Memory B cell (primary cell): ENCODE measurements at regions not wholly inside any gene's neighbourhood (a gene's known extent, or its start where the extent isn't known, plus 50 kb on each side); places are given as distances from the start of the nearest gene placed in this dataset.
"Not testable (repeated sequence)": the region's sequence is repeated elsewhere in the genome, so short reads cannot be mapped to it uniquely, and the experiment has no call there.

ENCODE experiments used
- ATAC-seq: fragments of 150-1000 bp; cut with Tn5 transposase; 2 replicates; pipeline ENCODE4 v1.10.0; 2021; ENCODE audit warnings: low read depth, mild to moderate bottlenecking, moderate library complexity
- DNase-seq, 2 donors: peaks; one replicate each; pipeline ENCODE4 v3.0.0; 2022; ENCODE audit warnings: low spot score in 2 of 2
- H3K27ac Mint-ChIP-seq: one replicate; pipeline ENCODE4 v1.8.0; 2022; ENCODE audit warnings: mild to moderate bottlenecking, moderate library complexity, mixed read lengths
- H3K27me3 Mint-ChIP-seq: one replicate; pipeline ENCODE4 v1.8.0; 2022; ENCODE audit warnings: mixed read lengths
- H3K36me3 Mint-ChIP-seq: one replicate; pipeline ENCODE4 v1.8.0; 2022; ENCODE audit warnings: mild to moderate bottlenecking, mixed read lengths
- H3K4me1 Mint-ChIP-seq: one replicate; pipeline ENCODE4 v1.8.0; 2022; ENCODE audit warnings: mixed read lengths
- H3K4me3 Mint-ChIP-seq: one replicate; pipeline ENCODE4 v1.8.0; 2022; ENCODE audit warnings: mild to moderate bottlenecking, moderate library complexity, mixed read lengths
- H3K9me3 Mint-ChIP-seq: one replicate; pipeline ENCODE4 v1.8.0; 2022; ENCODE audit warnings: mixed read lengths

GRCh38 chr2:180709392-180710145, 270.8 kb upstream of the UBE2E3 start:
- H3K27me3 Mint-ChIP-seq, result no peaks in the 10 kb centered on the region
- H3K9me3 Mint-ChIP-seq, result no peaks in the 10 kb centered on the region
- H3K4me3 Mint-ChIP-seq, result no peak overlapping the region
- no peak overlapping the region for H3K27ac Mint-ChIP-seq
- DNase-seq (no peak), ATAC-seq (no peak)
- H3K4me1 Mint-ChIP-seq, result no peaks in the 10 kb centered on the region
- no peaks in the 10 kb centered on the region for H3K36me3 Mint-ChIP-seq

GRCh38 chr2:180707884-180708205, 272.6 kb upstream of the UBE2E3 start:
- ATAC-seq (no peak), DNase-seq (no peak)

GRCh38 chr2:180707175-180707883, 273.1 kb upstream of the UBE2E3 start:
- no peak overlapping the region for H3K27ac Mint-ChIP-seq
- no peaks in the 10 kb centered on the region for H3K36me3 Mint-ChIP-seq
- no peaks in the 10 kb centered on the region for H3K27me3 Mint-ChIP-seq
- H3K9me3 Mint-ChIP-seq, result no peaks in the 10 kb centered on the region
- no peaks in the 10 kb centered on the region for H3K4me1 Mint-ChIP-seq
- no peak for ATAC-seq
- no peak overlapping the region for H3K4me3 Mint-ChIP-seq
- DNase-seq, result no peak

More at GRCh38 chr2:180707884-180708205, 272.6 kb upstream of the UBE2E3 start:
- Mint-ChIP-seq H3K27me3 (no peaks in the 10 kb centered on the region), H3K36me3 (no peaks in the 10 kb centered on the region), H3K4me3 (no peak overlapping the region), H3K4me1 (no peaks in the 10 kb centered on the region), H3K9me3 (no peaks in the 10 kb centered on the region), H3K27ac (no peak overlapping the region)

- Mint-ChIP-seq H3K9me3 (no peaks in the 10 kb centered on the region), H3K4me1 (no peaks in the 10 kb centered on the region), H3K4me3 (no peak overlapping the region), H3K36me3 (no peaks in the 10 kb centered on the region), H3K27me3 (no peaks in the 10 kb centered on the region), H3K27ac (no peak overlapping the region)
- ATAC-seq (no peak), DNase-seq (no peak)
Measured at GRCh38 chr2:180706694-180707093, 273.7 kb upstream of the UBE2E3 start.

GRCh38 chr2:180705551-180705950, 274.9 kb upstream of the UBE2E3 start:
- ATAC-seq, result no peak
- no peak overlapping the region for H3K27ac Mint-ChIP-seq
- H3K27me3 Mint-ChIP-seq, result no peaks in the 10 kb centered on the region
- no peaks in the 10 kb centered on the region for H3K36me3 Mint-ChIP-seq
- no peaks in the 10 kb centered on the region for H3K4me1 Mint-ChIP-seq
- no peaks in the 10 kb centered on the region for H3K9me3 Mint-ChIP-seq
- H3K4me3 Mint-ChIP-seq, result no peak overlapping the region
- no peak for DNase-seq

- DNase-seq, result no peak
- Mint-ChIP-seq H3K4me3 (no peak overlapping the region), H3K4me1 (no peaks in the 10 kb centered on the region)
Measured at GRCh38 chr2:180705122-180705521, 275.3 kb upstream of the UBE2E3 start.

GRCh38 chr2:180699657-180700361, 280.6 kb upstream of the UBE2E3 start:
- DNase-seq (no peak), ATAC-seq (no peak)
- no peaks in the 10 kb centered on the region for H3K4me1 Mint-ChIP-seq
- no peak overlapping the region for H3K4me3 Mint-ChIP-seq
- H3K9me3 Mint-ChIP-seq, result no peaks in the 10 kb centered on the region
- no peaks in the 10 kb centered on the region for H3K36me3 Mint-ChIP-seq
- no peak overlapping the region for H3K27ac Mint-ChIP-seq
- no peaks in the 10 kb centered on the region for H3K27me3 Mint-ChIP-seq

More at GRCh38 chr2:180705122-180705521, 275.3 kb upstream of the UBE2E3 start:
- no peaks in the 10 kb centered on the region for H3K9me3 Mint-ChIP-seq
- H3K27ac Mint-ChIP-seq, result no peak overlapping the region
- no peaks in the 10 kb centered on the region for H3K36me3 Mint-ChIP-seq
- no peak for ATAC-seq
- no peaks in the 10 kb centered on the region for H3K27me3 Mint-ChIP-seq

- DNase-seq, result no peak
- no peak overlapping the region for H3K27ac Mint-ChIP-seq
- no peak overlapping the region for H3K4me3 Mint-ChIP-seq
- no peaks in the 10 kb centered on the region for H3K27me3 Mint-ChIP-seq
- no peaks in the 10 kb centered on the region for H3K9me3 Mint-ChIP-seq
- ATAC-seq, result no peak
- no peaks in the 10 kb centered on the region for H3K36me3 Mint-ChIP-seq
- no peaks in the 10 kb centered on the region for H3K4me1 Mint-ChIP-seq
Measured at GRCh38 chr2:180698668-180699067, 281.7 kb upstream of the UBE2E3 start.

- no peaks in the 10 kb centered on the region for H3K9me3 Mint-ChIP-seq
- no peaks in the 10 kb centered on the region for H3K27me3 Mint-ChIP-seq
- H3K27ac Mint-ChIP-seq, result no peak overlapping the region
- H3K4me3 Mint-ChIP-seq, result no peak overlapping the region
- no peaks in the 10 kb centered on the region for H3K4me1 Mint-ChIP-seq
- DNase-seq (no peak), ATAC-seq (no peak)
- H3K36me3 Mint-ChIP-seq, result no peaks in the 10 kb centered on the region
Measured at GRCh38 chr2:180695586-180696401, 284.6 kb upstream of the UBE2E3 start.

GRCh38 chr2:180694445-180695421, 285.7 kb upstream of the UBE2E3 start:
- H3K4me3 Mint-ChIP-seq, result no peak overlapping the region
- DNase-seq (no peak), ATAC-seq (no peak)
- no peaks in the 10 kb centered on the region for H3K4me1 Mint-ChIP-seq
- no peak overlapping the region for H3K27ac Mint-ChIP-seq
- H3K36me3 Mint-ChIP-seq, result no peaks in the 10 kb centered on the region
- H3K27me3 Mint-ChIP-seq, result no peaks in the 10 kb centered on the region
- H3K9me3 Mint-ChIP-seq, result no peaks in the 10 kb centered on the region

- Mint-ChIP-seq H3K27me3 (no peaks in the 10 kb centered on the region), H3K27ac (no peak overlapping the region), H3K4me3 (no peak overlapping the region), H3K4me1 (no peaks in the 10 kb centered on the region), H3K36me3 (no peaks in the 10 kb centered on the region), H3K9me3 (no peaks in the 10 kb centered on the region)
- ATAC-seq (no peak), DNase-seq (no peak)
Measured at GRCh38 chr2:180692322-180692721, 288.1 kb upstream of the UBE2E3 start.

GRCh38 chr2:180691855-180692223, 288.6 kb upstream of the UBE2E3 start:
- not testable (repeated sequence) for H3K4me3 Mint-ChIP-seq, H3K4me1 Mint-ChIP-seq, DNase-seq, H3K9me3 Mint-ChIP-seq, H3K27me3 Mint-ChIP-seq, ATAC-seq, H3K36me3 Mint-ChIP-seq, H3K27ac Mint-ChIP-seq
